Stimulated activated CD8-positive, alpha-beta memory T cell treated with anti-CD3 and anti-CD28 coated beads, Interleukin-4, amount 100 ng/mL, for 4 hours (primary cell): ENCODE measurements at regions not wholly inside any gene's neighbourhood (a gene's known extent, or its start where the extent isn't known, plus 50 kb on each side); places are given as distances from the start of the nearest gene placed in this dataset.

Experiments used
- DNase-seq, 2 donors: peaks; one replicate each; pipeline ENCODE4 v3.0.0-alpha.2; 2020; ENCODE audit warnings: low read depth in 2 of 2, low spot score in 1 of 2

DNA sequence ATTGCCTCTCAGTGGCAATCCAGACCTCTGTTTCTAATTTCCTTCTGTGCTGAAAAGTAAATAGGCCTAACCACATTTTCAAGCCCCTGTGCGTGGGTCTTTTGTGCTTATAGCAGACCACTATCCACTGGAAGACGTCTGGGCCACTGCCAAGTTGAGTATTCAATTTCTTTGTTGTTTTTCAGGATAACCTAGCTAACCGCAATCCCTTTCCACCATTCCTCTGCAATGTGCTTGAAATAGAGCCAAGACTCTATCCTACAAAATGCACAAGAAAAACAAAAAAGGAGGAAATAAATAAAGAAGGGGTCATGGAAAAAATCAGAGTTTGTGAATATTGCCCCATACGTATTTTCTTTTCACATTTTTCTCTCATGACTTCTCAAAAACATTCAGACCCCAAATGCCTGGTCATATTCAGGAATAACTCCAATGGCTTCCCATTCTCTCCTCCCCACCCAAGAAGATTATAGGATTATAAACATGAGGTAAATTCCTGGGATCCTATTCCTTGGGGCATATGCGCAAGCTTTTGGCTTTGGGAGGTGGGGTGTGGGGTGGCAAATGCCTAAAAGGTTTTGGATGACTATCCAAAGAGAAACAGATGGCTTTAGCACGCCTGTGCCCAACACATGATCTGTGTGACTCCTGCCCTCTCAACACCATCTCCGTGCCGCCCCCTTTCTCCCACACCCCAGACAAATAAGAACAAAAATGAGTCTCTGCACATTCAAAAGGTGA lies 217.9 kb upstream of the THBS1 start:
- no peak for DNase-seq

DNA sequence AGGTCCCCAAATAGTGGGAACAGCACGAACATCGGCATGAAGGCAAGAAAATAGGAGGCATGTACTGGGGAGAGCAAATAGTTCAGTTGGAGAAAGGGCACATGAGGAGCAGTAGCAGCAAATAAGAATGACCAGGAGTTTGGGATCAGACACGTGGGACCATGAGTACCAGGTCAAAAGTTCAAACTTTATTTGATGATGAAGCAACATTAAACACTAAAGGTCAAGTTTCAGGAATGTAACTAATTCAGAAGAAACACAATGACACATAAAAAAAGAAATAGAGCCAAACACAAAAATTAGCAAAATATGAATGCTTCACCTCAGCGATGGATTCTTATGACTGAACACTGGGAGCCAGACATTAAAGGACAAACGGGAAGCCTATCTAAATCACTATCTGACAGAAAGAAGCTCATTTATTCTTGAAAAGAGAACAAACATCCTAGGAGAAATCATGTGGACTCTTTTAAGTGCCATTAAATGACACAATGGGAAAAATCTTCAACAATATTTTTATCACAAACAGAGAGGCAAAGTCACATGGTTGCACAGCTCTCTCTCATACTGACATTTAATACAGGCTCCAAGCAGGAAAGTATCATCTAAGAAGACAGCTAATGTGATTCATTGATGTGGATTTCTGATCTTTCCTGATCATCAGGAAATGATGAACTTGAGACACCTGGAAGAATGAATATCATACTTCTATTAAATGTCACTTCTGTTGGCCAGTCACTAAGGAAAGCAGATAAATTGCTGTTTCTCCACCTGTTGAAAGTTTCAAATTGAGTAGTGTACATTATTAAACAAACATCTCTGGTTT lies 216.9 kb upstream of the THBS1 start:
- DNase-seq = no peak

DNA sequence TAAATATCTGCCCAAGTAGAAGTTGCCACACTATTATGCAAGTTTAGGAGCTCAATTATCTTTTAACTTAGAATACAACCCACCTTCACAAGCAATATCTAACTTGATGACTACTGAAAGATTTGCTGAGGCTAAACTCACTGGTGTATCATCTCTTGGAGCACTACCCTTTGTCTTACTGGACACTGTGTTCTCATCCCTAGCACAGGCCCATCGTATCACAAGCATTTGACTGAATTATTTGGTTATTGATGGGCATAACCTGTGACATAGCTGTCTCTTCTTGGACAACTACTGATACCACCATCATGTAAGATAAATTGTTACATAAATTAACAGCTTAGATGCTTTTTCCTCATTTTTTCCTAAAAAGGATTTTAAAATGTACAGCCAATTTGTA lies 216.2 kb upstream of the THBS1 start:
- no peak for DNase-seq

DNA sequence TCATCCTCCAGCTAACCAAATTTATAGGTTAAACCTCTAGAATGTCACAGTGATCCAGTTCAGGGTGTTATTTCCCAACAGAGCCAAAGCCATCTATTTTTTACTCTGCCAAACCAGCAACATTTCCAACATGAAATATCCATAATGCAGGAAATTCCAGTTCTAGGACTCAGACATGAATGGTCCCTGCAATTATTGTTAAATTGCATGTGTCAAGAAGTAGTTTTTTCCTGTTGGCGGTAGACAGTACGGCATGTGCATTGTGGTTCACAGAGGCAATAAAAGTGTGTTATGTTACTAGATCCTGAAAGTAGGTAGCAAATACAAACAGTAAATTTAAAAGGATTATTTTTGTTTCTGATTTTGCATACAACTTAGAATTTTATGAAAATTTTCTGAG lies 215.7 kb upstream of the THBS1 start:
- no peak for DNase-seq

DNA sequence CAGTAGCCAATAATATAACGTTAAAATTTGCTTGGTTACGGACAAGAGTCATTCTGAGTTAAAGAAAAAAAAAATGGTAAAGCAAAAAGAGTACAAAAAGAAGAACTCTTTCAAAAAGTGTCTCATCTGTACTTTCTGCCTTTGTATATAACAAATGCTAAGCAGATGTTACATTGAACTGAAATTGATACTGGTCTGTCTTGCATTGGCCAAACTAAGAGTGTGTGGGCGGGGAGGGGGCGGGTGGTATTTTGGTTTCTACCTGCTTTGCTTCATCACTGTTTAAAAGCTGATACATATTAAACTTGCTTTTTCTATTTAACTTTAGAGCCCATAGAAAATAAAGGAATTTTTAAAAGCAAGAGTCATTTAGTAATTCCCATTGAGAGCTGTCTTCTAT lies 215.0 kb upstream of the THBS1 start:
- no peak for DNase-seq

DNA sequence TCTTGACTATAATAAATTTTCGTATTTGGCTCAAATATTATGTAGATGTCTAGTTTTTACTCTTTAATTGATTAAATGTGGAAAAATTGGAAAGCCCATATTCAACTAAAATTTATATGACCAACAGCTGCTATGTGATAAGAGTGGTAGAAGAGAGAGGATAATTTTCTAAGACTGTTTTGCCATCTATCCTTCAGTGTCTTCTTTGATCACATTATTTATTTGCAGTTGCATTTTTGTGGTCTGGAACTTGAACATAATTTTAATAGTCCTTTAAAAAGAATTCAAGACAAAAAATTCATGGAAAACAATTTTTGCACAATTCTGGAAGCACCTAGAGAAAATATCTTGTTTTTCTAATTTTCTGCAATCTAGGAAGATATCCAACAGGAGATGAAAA lies 213.3 kb upstream of the THBS1 start:
- no peak for DNase-seq

DNA sequence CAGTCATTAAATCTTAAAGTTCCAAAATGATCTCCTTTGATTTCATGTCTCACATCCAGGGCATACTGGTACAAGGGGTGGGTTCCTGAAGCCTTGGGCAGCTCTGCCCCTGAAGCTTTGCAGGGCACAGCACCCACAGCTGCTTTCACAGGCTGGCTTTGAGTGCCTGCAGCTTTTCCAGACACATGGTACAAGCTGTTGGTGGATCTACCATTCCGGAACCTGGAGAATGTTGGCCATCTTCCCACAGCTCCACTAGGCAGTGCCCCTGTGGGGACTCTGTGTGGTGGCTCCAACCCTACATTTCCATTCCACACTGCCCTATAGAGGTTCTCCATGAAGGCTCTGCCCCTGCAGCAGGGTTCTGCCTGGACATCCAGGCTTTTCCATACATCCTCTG lies 211.1 kb upstream of the THBS1 start:
- DNase-seq = no peak

DNA sequence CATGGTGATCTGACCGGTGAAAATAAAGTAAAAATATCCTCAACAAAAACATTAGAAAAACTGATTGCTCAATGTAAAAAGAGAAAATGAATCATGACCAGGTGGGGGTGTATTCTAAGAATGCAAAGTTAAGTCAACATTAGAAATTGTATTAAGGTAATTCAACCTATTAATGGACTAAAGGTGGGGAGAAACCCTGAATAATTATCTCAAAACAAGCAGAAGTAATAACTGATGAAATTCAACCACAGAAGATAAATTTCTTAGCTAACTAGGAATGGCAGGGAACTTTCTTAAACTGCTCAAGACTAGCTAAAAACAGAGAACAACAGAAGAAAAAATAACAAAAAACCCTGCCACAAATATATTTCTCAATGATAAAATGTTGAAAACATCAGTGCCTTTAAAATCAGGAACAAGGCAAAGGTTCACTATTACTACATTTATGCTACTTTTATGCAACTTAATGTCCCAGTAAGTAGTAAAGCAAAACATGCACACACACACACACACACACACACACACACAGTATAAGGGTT lies 204.4 kb upstream of the THBS1 start:
- DNase-seq = no peak

DNA sequence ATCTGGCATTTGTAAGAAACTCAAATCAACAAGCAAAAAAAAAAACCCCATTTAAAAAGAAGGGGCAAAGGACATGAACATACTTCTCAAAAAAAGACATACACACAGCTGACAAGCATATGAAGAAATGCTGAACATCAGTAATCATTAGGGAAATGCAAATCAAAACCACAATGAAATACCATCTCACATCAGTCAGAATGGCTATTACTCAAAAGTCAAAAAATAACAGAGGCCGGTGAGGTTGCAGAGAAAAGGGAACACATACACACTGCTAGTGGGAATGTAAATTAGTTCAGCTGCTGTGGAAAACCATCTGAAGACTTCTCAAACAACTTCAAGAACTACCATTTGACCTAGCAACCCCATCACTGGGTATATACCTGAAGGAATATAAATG lies 199.4 kb upstream of the THBS1 start:
- DNase-seq = no peak

DNA sequence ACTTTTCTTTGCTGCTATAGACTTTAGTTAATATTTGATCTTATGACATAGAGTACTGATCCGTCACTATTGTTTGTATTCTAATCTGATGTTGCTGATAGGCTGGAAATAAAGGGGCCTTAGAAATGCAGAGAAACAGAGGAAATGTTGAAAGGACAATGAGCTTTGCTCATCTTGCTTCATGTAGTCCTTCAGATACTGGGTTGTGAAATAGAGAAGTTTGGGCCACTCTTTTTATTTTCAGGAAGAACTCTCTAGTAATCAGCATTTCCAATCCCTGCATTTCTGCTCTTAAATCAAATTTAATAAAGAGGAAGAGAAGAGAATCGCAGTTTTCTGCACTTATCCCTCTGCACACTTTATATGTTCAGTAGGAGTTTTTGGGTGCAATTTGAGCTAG lies 192.8 kb upstream of the THBS1 start:
- no peak for DNase-seq

DNA sequence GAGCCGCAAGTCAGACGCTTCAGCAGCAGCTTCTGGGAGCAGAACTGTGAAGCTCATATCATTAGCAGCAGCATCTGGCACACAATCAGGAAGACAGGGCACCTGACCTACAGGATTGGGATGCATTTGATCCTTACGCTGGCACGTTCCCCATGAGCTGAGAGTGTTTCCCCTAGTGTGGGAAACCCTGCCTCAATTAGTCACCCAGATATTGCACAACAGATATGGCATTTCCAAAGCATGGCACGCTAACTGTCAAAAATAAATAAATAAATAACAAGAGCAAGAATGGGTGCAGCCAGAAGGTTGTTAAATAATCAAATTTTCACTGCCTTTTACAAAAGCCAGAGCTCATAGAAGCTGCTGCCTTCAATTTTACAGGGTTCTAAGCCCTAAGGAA lies 189.6 kb upstream of the THBS1 start:
- no peak for DNase-seq

DNA sequence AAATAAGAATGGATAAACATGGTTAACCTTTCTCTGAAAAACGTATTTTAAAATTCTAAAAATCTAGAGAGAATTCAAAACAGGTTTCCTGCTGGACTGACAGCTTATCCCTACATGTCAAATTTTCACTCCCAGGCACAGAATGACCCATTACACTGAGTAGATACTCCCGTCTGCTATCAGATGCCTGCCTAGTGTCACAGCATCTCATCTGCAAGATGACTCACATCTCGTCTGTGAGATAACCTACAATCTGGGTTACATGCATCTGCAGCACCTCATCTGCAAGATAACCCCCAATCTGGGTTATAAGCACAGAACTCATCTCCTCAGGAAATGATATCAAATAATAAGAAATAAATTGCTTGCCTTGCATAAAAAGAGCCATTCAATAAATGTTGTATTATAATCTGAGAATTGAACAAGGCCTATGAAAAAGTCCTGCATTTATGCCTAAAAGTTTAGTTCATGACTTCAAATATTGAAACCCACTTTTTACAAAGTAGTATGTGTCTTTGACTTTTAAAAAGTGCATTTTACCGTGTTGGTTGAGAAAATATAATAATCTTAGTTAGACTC lies 188.3 kb upstream of the THBS1 start:
- no peak for DNase-seq

DNA sequence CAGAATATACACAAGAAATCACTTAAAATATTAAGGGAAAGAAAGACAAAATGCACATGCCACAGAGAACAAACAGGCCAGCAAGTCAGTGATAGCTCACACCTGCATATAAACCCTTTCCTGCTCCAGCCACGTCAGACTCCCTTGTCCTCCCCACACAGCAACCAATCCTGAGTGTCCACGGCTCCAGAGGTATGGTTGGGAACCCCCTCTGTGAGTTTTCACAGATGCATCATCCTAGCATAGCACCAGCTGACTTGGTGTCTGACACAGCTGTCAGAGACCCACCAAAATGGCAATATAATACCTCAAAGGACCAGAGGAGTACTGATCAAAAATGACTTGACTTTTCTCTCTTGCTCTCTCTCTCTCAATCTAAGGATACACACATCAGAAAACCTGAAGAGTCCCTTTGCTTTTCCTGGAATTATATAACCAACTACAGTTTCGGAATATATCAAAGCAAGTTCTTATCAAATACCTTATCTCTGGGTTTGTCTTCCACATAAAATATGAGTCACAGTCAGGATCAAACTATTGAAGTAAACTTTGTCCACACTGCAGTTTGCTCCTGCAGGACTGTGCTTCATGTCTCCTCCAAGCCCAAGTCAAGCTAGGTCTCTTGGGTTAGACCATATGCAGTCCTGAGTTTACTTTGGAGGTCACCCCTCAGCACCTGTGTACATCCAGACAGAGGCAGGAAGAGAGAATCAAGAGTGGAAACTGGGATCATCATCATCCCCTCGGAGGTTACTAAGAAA lies 187.1 kb upstream of the THBS1 start:
- DNase-seq = no peak

DNA sequence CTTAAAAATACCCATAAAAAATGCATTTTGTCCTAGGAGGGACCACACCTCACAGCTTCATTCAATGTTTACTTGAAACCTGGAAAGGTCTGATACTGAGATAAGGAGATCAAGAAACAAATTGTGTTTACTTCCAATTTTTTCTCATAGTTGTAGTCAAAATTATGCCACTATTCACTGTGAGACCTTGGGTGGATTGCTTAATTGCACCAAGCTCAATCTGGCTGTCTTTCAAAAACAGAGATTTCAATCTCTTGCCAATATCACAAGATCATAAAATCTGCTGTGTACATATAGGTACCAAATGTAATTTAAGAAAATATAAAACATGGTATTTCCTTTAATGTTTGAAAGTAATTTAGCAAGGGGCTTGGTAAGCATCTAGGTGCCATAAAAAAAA lies 186.4 kb upstream of the THBS1 start:
- no peak for DNase-seq

DNA sequence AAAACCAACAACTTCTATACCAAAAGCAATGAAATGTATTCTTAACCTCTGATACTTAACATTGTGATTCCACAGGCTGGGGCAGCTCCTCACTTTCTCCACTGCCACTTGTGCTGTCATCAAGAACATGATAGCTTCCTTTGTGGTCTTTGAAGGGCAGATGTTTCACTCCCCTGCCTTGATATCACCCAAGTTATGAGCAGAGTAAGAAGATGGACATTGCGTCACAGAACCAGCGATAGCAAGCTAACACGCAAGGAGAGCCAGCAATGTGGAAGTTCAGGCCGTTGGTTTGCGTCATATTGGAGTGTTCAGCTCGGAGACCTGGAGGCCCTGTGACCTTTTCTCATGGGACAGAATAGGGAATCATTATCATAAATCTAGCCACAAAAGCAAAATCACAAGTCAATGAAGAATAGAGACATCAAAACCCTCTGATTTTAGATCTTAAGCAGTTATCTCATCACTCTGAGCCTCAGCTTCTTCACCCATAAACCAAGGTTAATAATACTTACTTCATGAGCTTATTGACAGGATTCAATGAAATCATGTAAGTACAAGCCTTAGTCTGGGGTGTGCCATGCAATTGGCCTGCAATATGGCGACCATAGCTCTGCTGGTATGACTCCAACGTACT lies 183.8 kb upstream of the THBS1 start:
- DNase-seq = no peak

DNA sequence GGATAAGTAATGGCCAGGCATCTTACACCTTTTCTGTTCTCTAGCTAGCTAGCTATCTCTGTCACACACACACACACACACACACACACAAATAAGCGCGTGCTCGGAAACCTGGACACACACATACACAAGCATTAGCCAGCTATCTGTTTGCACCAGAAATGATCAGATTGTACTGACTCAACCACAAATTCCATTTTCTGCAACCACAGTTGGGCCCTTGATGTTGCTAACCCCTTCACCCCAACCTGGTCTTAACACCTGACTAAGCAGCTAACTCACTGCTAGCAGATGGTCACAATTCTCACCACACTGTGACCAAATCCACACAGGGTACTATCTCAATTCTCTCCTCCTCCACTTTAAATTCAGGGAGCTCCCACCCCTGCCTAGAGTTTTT lies 183.0 kb upstream of the THBS1 start:
- DNase-seq = no peak

DNA sequence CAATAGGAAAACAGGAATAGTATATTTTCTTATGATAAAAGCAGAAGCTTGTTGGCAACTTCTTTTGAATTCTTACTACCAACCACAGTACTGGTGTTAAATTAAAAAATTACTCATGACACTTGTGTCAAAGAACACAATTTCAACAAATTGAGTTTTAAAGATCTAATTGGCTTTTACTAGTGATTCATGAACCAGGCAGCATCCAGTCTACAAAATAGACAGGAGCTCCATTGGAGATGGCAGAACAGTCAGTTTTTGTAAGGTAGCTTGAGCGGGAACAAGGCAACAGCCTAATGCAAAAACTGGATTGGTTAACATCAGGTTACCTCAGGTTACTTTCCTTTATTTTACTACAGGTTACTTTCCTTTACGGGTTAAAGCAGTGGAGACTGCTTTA lies 181.3 kb upstream of the THBS1 start:
- no peak for DNase-seq

DNA sequence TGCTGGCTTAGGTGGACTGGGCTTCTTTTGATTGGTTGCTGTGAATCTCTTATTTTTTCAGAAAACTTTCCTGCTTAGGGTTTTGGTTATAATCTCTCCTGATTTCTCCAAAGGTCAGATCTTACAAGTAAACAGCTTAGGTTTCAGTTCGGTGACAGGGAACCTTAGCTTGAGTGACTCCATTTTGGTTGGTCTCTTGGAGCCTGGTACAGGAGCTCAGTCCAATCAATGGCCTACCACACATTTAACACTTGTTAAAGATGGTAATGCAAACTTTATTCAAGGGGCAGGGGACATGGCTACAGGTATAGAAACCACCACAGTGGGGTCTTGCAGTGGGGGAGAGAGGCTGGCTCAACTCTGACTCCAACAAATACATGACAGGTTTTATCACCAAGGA lies 180.9 kb upstream of the THBS1 start:
- no peak for DNase-seq

DNA sequence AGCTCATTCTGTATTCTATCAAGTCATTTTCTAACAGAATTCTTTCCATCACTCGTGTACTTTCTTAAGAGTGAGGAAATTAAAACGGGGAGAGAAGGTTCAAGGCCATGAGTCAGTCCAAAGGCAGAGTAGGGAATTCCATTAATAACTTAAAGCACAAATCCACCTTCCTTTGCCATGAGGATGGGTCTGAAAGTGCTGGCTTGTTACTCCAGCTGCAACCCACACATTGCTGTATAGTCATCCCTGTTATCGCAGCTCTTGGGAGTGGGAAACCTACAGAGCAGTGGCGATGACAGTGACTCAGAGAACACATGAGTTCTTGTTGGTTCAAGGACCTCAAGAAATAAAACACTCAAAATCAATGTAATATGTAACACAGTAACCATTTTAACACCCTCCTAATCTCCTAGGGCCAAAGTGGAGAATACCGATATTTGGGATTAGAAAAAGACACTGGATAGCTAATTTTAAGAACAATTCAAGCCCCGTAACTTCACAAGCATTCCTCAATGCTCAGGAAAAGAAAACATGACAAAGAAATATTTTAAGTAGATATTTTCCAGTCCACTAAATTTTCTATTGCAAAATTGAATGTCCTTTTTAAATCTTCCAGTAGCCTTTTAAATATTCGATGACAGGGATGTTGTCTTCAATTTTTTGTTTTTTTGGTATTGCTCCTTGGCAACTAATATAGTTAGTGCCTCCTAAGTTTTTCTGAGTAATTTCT lies 179.9 kb upstream of the THBS1 start:
- no peak for DNase-seq

DNA sequence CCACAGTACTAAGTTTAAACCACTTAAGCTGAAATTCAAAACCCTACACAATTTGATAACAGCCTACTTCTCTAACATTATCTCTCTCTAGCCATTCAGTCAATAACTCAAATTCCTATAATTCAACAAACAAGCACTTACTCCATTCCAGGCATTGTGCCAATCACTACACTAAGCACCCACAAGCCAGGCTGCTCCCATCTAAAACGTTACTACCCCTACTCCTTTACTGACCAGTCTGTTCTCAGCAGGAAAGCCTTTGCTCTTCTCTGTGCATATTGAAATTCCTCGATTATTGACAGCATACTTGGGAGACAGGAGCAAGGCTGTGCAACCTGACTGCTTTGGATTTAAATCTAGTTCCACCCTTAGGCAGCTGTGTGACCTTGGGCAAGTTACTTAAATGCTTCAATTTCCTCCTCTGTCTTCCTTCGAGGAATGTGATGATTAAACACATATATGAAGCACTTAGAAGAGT lies 177.2 kb upstream of the THBS1 start:
- no peak for DNase-seq
